ENCODE measurements at regions not wholly inside any gene's neighbourhood (a gene's known extent, or its start where the extent isn't known, plus 50 kb on each side); places are given as distances from the start of the nearest gene placed in this dataset.
"Not testable (repeated sequence)": the region's sequence is repeated elsewhere in the genome, so short reads cannot be mapped to it uniquely, and the experiment has no call there.

GRCh38 chr4:188437535-188437934, 298.3 kb downstream of the TRIML1 start:
- no peak for DNase-seq (ENCODE audit: low read depth)

- not testable (repeated sequence) for DNase-seq (ENCODE audit: low read depth)
Observed at GRCh38 chr4:188438391-188438824, 299.2 kb downstream of the TRIML1 start.

DNA sequence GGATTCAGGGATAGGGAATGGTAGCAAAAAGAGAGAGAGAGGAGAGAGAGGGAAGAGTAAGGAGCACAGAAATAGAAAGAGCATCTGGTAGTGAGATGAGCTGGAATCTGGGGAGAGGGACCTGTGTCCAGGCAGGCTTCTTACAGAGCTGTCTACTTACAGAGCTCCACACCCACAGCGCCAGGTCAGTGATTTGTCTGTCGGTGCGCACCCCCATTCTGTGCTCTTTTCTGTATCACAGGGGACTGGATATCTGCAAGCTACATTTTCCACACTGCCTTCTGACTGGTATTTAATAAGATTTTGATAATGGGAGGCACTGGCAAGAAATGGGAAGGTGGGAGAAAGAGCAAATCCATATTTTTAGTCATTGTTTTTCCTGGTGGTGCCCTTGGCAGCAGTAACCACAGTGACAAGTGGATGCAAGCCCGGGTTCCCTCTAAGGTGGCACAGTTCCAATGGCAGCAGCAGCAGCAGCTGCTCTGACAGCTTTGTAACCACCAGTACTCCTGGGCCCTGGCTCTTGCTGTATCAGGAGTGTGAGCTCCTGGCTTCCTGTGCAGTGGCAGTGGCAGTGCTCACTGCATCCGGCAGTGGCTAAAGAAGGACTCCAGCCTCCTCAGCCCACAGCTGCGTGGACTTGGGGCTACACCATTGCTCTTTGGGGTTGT, 300.5 kb downstream of the TRIML1 start:
- DNase-seq (ENCODE audit: low read depth) = no peak

DNA sequence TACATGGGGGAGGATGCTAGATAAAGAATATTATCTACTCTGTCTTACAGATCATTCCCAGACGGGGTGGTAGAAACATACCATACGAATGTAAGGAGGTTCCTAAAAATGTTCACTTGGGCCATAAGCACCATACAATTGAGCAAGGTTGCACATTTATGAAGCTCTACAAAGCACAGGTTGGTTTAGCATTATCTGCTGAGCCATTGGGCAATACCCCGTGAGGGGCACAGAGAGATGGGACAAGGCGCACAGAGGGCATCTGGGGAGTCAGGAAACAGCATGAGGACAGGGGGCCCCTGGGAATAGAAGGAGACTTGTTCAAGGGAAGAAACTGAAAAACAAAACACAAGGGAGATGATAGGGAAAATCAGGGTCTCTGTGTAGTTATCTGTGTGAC, 305.3 kb downstream of the TRIML1 start:
- no peak for DNase-seq (ENCODE audit: low read depth)

GRCh38 chr4:188448996-188449395, 309.8 kb downstream of the TRIML1 start:
- DNase-seq (ENCODE audit: low read depth) = not testable (repeated sequence)

DNA sequence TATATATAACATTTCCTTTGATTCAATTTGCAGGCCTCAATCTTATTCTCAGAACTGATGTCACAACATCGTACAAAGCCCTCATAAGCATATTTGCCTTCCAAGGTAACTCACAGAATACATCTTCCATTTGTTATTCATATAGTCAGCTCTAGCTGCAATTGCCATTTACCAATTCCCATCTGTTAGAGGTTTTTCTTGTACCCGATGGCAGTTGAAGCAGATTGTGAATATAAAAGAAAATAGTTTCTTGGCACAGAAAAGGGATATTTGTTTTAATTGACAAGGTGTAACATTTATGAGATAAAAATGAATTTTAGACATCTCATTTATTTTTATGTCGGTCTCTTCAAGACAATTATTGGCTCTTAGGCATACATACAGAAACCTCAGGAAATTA, 311.3 kb downstream of the TRIML1 start:
- DNase-seq (ENCODE audit: low read depth) = no peak

- no peak for DNase-seq (ENCODE audit: low read depth)
Observed at GRCh38 chr4:188452097-188452496, 312.9 kb downstream of the TRIML1 start.

DNA sequence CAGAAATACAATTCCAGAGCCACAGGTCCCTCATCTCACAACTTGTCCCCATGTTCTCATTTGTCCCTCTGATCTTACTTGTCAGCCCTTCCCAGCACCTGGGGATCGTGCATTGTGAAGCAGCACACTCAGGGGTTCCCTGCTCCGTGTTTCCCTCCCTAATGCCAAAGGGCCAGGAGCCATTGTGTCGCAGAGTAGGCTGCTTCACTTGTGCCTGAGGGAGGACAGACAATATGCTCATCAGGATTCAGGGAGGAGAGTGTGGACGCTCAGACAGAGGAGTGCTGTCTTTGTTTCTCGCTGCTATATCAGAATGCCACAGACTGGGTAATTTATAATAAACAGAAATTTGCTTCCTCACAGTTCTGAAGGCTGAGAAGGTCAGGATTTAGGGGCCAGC, 315.3 kb downstream of the TRIML1 start:
- DNase-seq (ENCODE audit: low read depth) = no peak

DNA sequence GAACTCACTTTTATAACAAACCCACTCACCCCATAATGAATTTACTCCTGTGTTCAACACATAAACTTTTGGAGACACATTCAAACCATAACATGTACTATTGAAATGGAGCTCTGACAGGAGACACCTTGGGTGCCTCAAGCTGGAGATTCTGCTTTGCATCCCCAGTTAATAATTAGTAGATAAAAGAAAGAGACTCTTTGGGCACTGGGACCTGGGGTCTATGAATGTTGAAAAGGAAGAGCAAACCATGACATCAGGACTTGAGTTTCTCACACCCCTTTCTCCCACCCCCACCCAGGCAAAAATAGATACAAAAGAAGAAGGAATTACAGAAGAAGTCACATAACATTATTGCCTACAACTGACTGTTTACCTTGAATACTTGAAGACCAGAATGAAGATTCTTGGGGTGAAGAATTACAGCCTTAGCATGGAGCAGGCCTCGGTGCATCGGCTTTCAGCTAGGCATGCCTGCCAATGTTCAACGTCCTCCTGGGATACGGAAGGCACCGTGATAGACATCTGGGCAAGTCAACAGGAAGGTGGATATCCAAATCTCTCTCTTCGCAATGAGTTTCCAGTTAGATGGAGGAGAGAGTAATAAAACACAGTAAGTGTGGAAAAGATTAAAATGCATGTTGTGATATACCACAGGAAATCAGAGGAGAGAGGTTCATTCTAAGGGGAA, 316.0 kb downstream of the TRIML1 start:
- no peak for DNase-seq (ENCODE audit: low read depth)

- DNase-seq (ENCODE audit: low read depth) = no peak
Observed at GRCh38 chr4:188459381-188459780, 320.1 kb downstream of the TRIML1 start.

DNA sequence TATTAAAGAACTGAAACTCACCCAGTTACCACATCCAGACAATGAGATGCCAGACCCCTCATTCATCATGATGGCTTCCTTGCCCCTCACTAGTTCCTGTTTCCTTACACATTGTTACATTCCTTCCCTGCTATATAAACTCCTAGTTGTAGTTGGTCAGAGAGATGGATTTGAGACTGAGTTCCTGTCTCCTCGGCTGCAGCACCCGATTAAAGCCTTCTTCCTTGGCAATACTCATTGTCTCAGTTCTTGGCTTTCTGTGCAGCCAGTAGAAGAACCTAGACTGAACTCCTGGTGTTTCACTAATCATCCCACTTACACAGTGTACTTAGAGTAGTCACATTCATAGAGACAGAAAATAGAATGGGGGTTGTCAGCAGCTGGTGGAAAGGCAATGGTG, 324.7 kb downstream of the TRIML1 start:
- no peak for DNase-seq (ENCODE audit: low read depth)

DNA sequence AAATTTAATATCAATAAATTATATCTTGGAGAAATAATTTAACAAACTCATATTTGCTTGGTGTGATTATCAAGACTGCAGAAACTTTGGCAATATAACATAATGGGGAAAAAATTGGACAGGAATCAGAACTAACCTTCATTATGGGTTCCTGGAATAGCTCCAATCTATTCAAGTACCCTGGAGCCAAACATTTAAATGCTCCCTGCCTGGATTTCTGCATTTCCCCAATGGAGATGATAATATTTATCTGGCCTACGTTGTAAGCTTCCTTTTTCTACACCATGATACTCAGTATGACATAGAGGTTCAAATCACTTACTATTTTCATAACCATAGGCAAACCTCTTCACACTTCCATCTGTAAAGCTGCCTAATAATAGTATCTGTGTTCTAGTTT, 326.8 kb downstream of the TRIML1 start:
- DNase-seq (ENCODE audit: low read depth) = no peak

- DNase-seq (ENCODE audit: low read depth) = no peak
Observed at GRCh38 chr4:188484256-188484655, 345.0 kb downstream of the TRIML1 start.

DNA sequence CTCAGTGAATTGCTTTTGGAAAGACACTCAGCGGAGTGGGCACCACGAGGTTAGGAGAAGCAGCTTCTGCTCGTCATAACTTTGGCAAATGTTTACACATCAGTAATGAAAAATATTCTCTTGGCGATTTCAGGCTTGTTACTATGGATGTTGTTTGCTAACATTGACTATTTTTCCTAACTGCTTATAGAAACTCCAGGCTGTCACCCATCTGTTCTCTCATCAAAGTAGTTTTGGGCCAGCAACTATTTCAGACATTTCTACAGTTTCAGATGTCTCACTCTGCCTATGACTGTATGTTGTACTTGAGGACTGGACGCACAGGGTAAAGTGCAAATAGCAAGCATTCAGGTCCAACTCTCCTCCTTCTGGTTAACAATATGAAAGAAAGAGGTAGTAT, 346.7 kb downstream of the TRIML1 start:
- no peak for DNase-seq (ENCODE audit: low read depth)

DNA sequence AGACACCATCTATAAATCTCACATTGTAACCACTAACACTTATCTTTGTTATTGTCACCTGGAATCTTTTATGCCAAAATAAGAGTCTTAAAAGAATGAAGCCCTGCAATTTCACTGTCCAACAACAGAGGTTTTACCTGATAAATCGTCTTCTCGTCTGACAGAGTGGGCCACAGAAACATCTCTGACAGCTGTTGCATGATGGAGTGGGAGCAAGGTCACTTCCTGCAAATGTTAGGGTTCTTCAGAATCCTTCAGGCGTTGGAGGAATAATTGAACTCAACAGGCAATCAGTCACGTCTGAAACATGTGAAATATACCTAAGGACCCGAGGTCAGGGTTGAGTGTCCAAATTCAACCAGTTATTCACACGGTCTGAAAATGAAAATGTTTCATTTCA, 353.6 kb downstream of the TRIML1 start:
- no peak for DNase-seq (ENCODE audit: low read depth)

DNA sequence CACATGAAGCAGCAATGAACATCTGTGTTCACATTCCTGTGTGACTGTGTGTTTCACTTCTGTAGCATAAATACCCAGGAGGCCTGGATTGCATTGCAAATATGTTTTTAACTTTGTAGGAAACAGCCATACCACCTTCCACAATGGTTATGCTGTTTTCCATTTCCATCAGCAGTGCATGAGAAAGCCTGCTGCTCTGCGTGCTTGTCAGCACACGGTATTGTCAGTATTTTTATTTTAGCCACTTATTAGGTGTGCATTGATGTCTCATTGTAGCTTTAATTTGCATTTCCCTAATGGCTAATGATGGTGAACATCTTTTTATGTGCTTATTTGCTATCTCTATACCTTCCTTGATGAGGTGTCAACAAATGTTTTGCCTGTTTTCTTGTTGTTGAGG, 355.9 kb downstream of the TRIML1 start:
- no peak for DNase-seq (ENCODE audit: low read depth)

GRCh38 chr4:188511431-188511830, 372.2 kb downstream of the TRIML1 start:
- DNase-seq (ENCODE audit: low read depth) = no peak

- DNase-seq (ENCODE audit: low read depth) = no peak
Observed at GRCh38 chr4:188532751-188533150, 393.5 kb downstream of the TRIML1 start.

GRCh38 chr4:188534297-188534696, 395.1 kb downstream of the TRIML1 start:
- DNase-seq (ENCODE audit: low read depth) = no peak

DNA sequence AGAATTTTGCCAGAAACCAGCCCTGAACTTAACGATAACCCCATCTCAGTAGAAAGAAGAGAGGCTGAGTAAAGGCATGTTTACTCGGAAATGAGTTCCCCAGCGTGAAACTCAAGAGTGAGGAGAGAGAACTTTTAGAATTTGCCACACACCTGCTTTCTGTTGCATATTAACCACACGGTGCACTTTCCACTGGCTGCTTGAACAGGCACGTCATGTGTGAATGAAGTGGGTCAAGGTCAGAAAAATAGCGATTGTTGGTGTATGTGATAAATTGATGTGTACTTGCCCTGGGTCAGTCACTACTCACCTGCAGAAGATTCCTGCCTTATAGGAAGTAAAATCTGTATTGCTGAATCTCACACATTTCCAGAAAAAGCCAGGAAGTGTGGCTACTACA, 395.7 kb downstream of the TRIML1 start:
- DNase-seq (ENCODE audit: low read depth) = no peak

GRCh38 chr4:188536826-188537225, 397.6 kb downstream of the TRIML1 start:
- no peak for DNase-seq (ENCODE audit: low read depth)

DNA sequence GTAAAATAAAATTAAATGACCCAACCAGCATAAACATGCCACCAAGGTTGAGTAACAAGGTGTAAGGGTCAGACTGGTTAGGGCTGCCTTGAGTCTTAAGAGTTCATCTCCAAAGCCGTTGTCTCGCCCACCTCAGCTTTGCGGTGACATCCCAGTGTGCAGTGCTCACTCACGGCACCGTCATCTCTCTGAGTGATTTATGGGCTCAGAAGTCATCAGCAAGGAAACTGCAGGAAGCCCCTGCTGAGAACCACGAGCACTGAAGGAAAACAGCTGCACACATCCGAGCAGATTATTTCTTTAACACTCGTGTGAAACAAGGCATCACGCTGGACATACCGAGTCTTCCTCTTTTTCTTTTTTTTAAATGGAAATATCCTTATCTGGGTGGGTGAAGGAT, 411.1 kb downstream of the TRIML1 start:
- no peak for DNase-seq (ENCODE audit: low read depth)

GRCh38 chr4:188551156-188551555, 411.9 kb downstream of the TRIML1 start:
- DNase-seq (ENCODE audit: low read depth) = no peak

DNA sequence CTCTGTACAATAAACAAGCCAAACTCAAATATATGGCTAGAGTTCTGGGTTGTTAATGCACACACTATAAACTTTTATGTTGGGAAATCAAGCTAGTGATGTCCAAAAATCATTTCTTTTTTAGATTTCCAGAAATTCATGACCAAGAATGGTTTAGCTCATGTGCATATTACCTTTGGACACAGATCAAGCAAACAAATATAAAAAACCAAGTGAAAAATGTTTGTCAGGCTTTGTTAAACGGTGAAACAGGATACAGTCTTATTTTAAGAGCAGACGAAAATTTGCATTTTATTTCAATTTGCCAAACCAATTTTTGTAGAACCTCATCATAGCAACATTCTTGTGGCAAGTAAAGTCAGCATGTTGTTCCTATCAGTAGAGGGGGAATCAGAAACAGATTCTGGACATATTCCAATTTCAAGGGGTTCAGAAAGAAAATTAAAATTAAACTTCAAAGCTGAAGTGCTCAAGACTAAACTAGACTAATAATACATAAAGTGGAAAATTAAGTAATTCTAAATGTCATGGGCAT, 413.6 kb downstream of the TRIML1 start:
- no peak for DNase-seq (ENCODE audit: low read depth)
